Chondrocyte (in vitro differentiated cells): ENCODE measurements at regions not wholly inside any gene's neighbourhood (a gene's known extent, or its start where the extent isn't known, plus 50 kb on each side); places are given as distances from the start of the nearest gene placed in this dataset.
A peak's percentile ranks its signal among the peaks of the same experiment; 100 is the strongest.

Experiments
- DNase-seq: peaks from one replicate; pipeline ENCODE4 v3.0.0; 2021; ENCODE audit warnings: mixed read lengths, low spot score
- H3K27ac Mint-ChIP-seq: one replicate; pipeline ENCODE4 v1.8.0; 2021; ENCODE audit warnings: mild to moderate bottlenecking, moderate library complexity, mixed read lengths; ENCODE audit not compliant: unreplicated experiment
- H3K27me3 Mint-ChIP-seq: 2 replicates; pipeline ENCODE4 v1.8.0; 2021; ENCODE audit warnings: low read depth, mixed read lengths
- H3K36me3 Mint-ChIP-seq: 2 replicates; pipeline ENCODE4 v1.8.0; 2021; ENCODE audit warnings: low read depth, mixed read lengths
- H3K4me1 Mint-ChIP-seq: 2 replicates; pipeline ENCODE4 v1.8.0; 2021; ENCODE audit warnings: low read depth, mild to moderate bottlenecking, mixed read lengths
- H3K4me3 Mint-ChIP-seq: one replicate; pipeline ENCODE4 v1.8.0; 2021; ENCODE audit warnings: mild to moderate bottlenecking, moderate library complexity, mixed read lengths; ENCODE audit not compliant: unreplicated experiment
- H3K9me3 Mint-ChIP-seq: 2 replicates; pipeline ENCODE4 v1.8.0; 2021; ENCODE audit warnings: low read depth, mixed read lengths
- TF ChIP-seq, protein P1 (sequence below): fragments of 200-600 bp; sonication (generic); IDR thresholded peaks from 2 replicates; pipeline ENCODE4 v1.5.0; 2021; ENCODE audit warnings: antibody characterized with exemption, mild to moderate bottlenecking, moderate library complexity

DNA sequence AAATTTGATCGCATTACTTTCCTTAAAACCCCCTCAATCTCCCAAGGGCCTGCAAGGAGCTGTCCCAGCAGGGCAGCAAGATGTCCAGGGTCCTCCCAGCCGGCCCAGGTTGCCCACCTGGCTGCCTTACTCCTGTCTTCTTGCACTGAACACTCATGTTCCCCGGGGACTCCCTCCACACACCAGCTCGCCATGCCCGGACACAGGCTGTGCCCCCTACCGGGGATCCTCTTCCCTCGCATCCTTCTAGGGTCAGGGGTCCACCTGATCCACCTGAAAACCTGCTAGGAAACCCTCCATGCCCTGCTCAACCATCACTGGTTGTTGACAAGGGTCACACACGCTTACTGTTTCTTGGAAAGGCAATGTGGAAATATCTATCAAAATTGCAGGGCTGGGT, 172.0 kb upstream of the MSX2 start:
- no peaks in the 10 kb centered on the region for H3K36me3 Mint-ChIP-seq
- peaks cover 24% of the 10 kb centered on the region for H3K4me1 Mint-ChIP-seq
- TF ChIP-seq, protein P1, sequence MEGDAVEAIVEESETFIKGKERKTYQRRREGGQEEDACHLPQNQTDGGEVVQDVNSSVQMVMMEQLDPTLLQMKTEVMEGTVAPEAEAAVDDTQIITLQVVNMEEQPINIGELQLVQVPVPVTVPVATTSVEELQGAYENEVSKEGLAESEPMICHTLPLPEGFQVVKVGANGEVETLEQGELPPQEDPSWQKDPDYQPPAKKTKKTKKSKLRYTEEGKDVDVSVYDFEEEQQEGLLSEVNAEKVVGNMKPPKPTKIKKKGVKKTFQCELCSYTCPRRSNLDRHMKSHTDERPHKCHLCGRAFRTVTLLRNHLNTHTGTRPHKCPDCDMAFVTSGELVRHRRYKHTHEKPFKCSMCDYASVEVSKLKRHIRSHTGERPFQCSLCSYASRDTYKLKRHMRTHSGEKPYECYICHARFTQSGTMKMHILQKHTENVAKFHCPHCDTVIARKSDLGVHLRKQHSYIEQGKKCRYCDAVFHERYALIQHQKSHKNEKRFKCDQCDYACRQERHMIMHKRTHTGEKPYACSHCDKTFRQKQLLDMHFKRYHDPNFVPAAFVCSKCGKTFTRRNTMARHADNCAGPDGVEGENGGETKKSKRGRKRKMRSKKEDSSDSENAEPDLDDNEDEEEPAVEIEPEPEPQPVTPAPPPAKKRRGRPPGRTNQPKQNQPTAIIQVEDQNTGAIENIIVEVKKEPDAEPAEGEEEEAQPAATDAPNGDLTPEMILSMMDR: no peak
- DNase-seq: no peak
- no peak overlapping the region for H3K27ac Mint-ChIP-seq
- no peak overlapping the region for H3K4me3 Mint-ChIP-seq
- peaks cover 4% of the 10 kb centered on the region for H3K27me3 Mint-ChIP-seq
- no peaks in the 10 kb centered on the region for H3K9me3 Mint-ChIP-seq

DNA sequence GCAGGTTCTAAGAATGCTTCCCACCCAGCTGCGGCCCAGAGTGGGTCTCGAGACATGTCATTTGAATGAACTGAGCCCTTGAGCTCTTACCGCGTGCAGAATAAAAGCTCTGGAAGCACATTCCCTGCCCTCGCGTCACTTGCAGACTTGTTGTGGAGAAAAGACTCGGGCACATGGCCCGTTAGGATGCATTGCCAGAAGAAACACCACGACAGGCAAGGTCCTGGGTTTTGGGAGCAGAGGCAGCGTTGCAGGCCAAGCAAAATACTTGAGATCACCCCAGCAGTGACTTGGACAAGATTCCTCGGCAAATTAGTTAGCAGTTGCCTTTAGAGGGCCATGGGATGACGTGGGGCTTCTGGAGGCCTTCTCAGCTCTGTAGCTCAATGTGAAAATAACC, 170.8 kb upstream of the MSX2 start:
- peaks cover 4% of the 10 kb centered on the region for H3K27me3 Mint-ChIP-seq
- no peak overlapping the region for H3K4me3 Mint-ChIP-seq
- H3K27ac Mint-ChIP-seq: peak overlapping the region; percentile 17
- DNase-seq: no peak
- TF ChIP-seq, protein P1: no peak
- no peaks in the 10 kb centered on the region for H3K9me3 Mint-ChIP-seq
- no peaks in the 10 kb centered on the region for H3K36me3 Mint-ChIP-seq
- peaks cover 24% of the 10 kb centered on the region for H3K4me1 Mint-ChIP-seq

DNA sequence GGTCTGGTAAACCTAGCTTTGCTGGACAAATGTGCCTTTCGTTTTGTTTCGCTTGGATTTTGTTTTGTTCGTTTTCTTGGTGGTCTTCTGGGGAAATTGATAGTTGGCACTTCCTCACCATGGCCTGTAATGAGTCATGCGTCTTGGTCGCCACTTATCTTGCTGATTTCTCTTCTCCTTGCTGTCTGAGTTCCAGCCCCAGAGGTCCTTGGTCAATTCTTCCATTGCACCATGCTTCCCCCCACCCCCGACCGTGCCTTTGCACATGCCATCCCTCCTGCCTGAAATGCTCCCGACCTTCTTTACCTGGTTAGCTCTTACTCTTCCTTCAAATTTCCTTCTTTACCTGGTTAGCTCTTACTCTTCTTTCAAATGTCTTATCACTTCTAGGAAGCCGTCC, 168.7 kb upstream of the MSX2 start:
- TF ChIP-seq, protein P1: no peak
- DNase-seq: no peak
- no peaks in the 10 kb centered on the region for H3K36me3 Mint-ChIP-seq
- no peaks in the 10 kb centered on the region for H3K9me3 Mint-ChIP-seq
- peaks cover 29% of the 10 kb centered on the region for H3K4me1 Mint-ChIP-seq
- H3K27ac Mint-ChIP-seq: no peak overlapping the region
- no peak overlapping the region for H3K4me3 Mint-ChIP-seq
- peaks cover 2% of the 10 kb centered on the region for H3K27me3 Mint-ChIP-seq

DNA sequence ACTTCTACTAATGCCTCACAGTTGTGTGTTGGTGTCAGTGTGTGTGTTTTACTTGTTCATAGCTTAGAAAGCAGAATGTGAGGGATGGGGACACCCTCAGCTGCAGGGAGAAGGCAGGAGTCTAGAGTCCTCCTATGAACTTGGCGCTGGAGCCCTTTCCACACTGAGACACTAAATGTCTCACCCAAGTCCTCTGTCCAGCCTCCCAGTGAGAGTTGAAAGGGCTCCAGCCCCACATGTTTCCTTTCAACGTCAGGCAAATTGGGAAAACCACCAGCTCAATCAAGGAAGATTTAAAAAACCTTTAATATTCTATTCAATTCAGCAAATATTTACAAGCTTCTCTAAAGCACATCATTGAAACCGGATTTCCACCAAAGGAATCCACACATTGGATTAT, 167.6 kb upstream of the MSX2 start:
- Mint-ChIP-seq H3K36me3 (no peaks in the 10 kb centered on the region), H3K9me3 (peaks cover 4% of the 10 kb centered on the region), H3K27me3 (no peaks in the 10 kb centered on the region), H3K4me1 (peaks cover 31% of the 10 kb centered on the region), H3K4me3 (no peak overlapping the region), H3K27ac (no peak overlapping the region)
- no peak for DNase-seq
- TF ChIP-seq, protein P1: no peak

DNA sequence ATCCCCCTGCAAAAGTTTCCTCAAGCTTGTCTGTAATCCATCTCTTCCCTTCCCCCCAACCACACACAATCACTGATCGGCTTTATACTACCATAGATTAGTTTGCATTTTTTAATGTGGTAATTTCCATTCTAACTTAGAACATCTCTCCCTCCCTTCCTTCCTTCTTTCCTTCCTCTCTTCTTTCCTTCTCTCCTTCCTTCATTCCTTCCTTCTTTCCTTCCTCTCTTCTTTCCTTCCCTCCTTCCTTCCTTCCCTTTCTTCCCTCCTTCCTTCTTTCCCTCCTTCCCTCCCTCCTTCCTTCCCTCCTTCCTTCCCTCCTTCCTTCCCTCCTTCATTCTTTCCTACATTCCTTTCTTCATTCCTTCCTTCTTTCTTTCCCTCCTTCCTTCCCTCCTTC, 166.2 kb upstream of the MSX2 start:
- Mint-ChIP-seq H3K27ac (no peak overlapping the region), H3K9me3 (peaks cover 4% of the 10 kb centered on the region), H3K4me1 (peaks cover 26% of the 10 kb centered on the region), H3K27me3 (no peaks in the 10 kb centered on the region), H3K36me3 (no peaks in the 10 kb centered on the region), H3K4me3 (no peak overlapping the region)
- TF ChIP-seq, protein P1: no peak
- DNase-seq: no peak
